ENCODE measurements at regions not wholly inside any gene's neighbourhood (a gene's known extent, or its start where the extent isn't known, plus 50 kb on each side); places are given as distances from the start of the nearest gene placed in this dataset.

DNA sequence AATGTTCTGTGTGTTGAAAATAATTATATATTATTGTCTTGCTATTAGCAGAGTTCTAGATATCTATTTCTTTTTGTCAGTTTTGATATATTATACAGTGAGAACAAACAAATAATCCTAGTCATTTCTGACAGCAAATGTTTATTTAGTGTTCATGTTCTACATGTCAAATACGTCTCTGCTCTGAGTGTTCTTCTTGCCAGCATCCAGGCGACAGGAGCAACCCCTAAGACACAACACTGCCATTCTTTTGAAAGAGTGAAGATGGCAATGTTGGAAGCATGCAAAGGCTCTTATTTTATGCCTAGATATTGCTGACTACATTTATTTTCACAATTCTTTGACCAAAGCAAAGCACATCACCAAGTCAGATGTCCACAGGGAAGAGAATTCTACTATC, 1556.6 kb upstream of the TMEFF2 start:
- H3K27me3 Mint-ChIP-seq (ENCODE audit: low read depth): peaks cover 23% of the 10 kb centered on the region
- ChIA-PET CTCF (no interaction called here), POLR2A (no interaction called here)
- no peak overlapping the region for H3K27ac Mint-ChIP-seq
- TF ChIP-seq TCF7 (CRISPR knock-in tag; IDR thresholded peaks at IDR 0.05; ENCODE audit: low read depth) (no peak), SMAD3 (CRISPR knock-in tag; IDR thresholded peaks at IDR 0.05; ENCODE audit: borderline replicate concordance) (no peak), NFATC4 (CRISPR knock-in tag; IDR thresholded peaks at IDR 0.05) (no peak), RORB (CRISPR knock-in tag; IDR thresholded peaks at IDR 0.05) (no peak), ERG (CRISPR knock-in tag; IDR thresholded peaks at IDR 0.05) (no peak), NR3C1 (CRISPR knock-in tag; conservative IDR thresholded peaks at IDR 0.05; ENCODE audit: low read depth) (no peak), ZBTB21 (CRISPR knock-in tag; IDR thresholded peaks at IDR 0.05; ENCODE audit: borderline replicate concordance) (no peak), CDX4 (CRISPR knock-in tag; IDR thresholded peaks at IDR 0.05; ENCODE audit: borderline replicate concordance) (no peak), CBFB (CRISPR knock-in tag; IDR thresholded peaks at IDR 0.05; ENCODE audit: low read depth) (no peak), EMX1 (CRISPR knock-in tag; IDR thresholded peaks at IDR 0.05) (no peak), ZNF416 (CRISPR knock-in tag; IDR thresholded peaks at IDR 0.05) (no peak)
- no peaks in the 10 kb centered on the region for H3K9me3 Mint-ChIP-seq
- no peaks in the 10 kb centered on the region for H3K36me3 Mint-ChIP-seq
- no peaks in the 10 kb centered on the region for H3K4me1 Mint-ChIP-seq
- no peak for ATAC-seq
- no peak overlapping the region for H3K4me3 Mint-ChIP-seq
- no peak for DNase-seq (ENCODE audit: low spot score)

- POLR2A ChIA-PET: no interaction called here
- H3K36me3 Mint-ChIP-seq: no peaks in the 10 kb centered on the region
Measured at GRCh38 chr2:193749485-193749884, 1554.8 kb upstream of the TMEFF2 start.

GRCh38 chr2:193743089-193743488, 1548.4 kb upstream of the TMEFF2 start:
- H3K4me1 Mint-ChIP-seq: peaks cover 19% of the 10 kb centered on the region
- peak overlapping the region; percentile 30; the same call in 1 of the 2 replicates for H3K27ac Mint-ChIP-seq
- H3K9me3 Mint-ChIP-seq: peaks cover 15% of the 10 kb centered on the region; the same call in 1 of the 2 replicates
- H3K27me3 Mint-ChIP-seq (ENCODE audit: low read depth): peaks cover 93% of the 10 kb centered on the region
- H3K4me3 Mint-ChIP-seq: no peak overlapping the region
- DNase-seq (ENCODE audit: low spot score) (no peak), ATAC-seq (peak; percentile 47)
- ChIA-PET CTCF (no interaction called here), POLR2A (no interaction called here)
- H3K36me3 Mint-ChIP-seq: peaks cover 2% of the 10 kb centered on the region; the same call in 1 of the 2 replicates
- TF ChIP-seq, protein P1, sequence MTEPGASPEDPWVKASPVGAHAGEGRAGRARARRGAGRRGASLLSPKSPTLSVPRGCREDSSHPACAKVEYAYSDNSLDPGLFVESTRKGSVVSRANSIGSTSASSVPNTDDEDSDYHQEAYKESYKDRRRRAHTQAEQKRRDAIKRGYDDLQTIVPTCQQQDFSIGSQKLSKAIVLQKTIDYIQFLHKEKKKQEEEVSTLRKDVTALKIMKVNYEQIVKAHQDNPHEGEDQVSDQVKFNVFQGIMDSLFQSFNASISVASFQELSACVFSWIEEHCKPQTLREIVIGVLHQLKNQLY (CRISPR knock-in tag; IDR thresholded peaks at IDR 0.05): no peak
- no peak for TF ChIP-seq ATF3 (CRISPR knock-in tag; conservative IDR thresholded peaks at IDR 0.05)
- TF ChIP-seq ATF1 (CRISPR knock-in tag; IDR thresholded peaks at IDR 0.05): no peak
- no peak for TF ChIP-seq MXD4 (CRISPR knock-in tag; IDR thresholded peaks at IDR 0.05; ENCODE audit: borderline replicate concordance)
- peak; percentile 99 for TF ChIP-seq ZNF423 (CRISPR knock-in tag; IDR thresholded peaks at IDR 0.05)

More at GRCh38 chr2:193749485-193749884, 1554.8 kb upstream of the TMEFF2 start:
- no peak overlapping the region for H3K27ac Mint-ChIP-seq
- H3K27me3 Mint-ChIP-seq (ENCODE audit: low read depth): peaks cover 41% of the 10 kb centered on the region
- no peaks in the 10 kb centered on the region for H3K4me1 Mint-ChIP-seq
- no peak overlapping the region for H3K4me3 Mint-ChIP-seq
- TF ChIP-seq, protein P2, sequence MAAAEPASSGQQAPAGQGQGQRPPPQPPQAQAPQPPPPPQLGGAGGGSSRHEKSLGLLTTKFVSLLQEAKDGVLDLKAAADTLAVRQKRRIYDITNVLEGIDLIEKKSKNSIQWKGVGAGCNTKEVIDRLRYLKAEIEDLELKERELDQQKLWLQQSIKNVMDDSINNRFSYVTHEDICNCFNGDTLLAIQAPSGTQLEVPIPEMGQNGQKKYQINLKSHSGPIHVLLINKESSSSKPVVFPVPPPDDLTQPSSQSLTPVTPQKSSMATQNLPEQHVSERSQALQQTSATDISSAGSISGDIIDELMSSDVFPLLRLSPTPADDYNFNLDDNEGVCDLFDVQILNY (CRISPR knock-in tag; IDR thresholded peaks at IDR 0.05): no peak
- TF ChIP-seq ETV6 (CRISPR knock-in tag; IDR thresholded peaks at IDR 0.05): no peak
- no peak for TF ChIP-seq ZNF219 (CRISPR knock-in tag; IDR thresholded peaks at IDR 0.05; ENCODE audit: borderline replicate concordance)
- TF ChIP-seq, protein P3, sequence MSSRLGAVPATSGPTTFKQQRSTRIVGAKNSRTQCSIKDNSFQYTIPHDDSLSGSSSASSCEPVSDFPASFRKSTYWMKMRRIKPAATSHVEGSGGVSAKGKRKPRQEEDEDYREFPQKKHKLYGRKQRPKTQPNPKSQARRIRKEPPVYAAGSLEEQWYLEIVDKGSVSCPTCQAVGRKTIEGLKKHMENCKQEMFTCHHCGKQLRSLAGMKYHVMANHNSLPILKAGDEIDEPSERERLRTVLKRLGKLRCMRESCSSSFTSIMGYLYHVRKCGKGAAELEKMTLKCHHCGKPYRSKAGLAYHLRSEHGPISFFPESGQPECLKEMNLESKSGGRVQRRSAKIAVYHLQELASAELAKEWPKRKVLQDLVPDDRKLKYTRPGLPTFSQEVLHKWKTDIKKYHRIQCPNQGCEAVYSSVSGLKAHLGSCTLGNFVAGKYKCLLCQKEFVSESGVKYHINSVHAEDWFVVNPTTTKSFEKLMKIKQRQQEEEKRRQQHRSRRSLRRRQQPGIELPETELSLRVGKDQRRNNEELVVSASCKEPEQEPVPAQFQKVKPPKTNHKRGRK (CRISPR knock-in tag; IDR thresholded peaks at IDR 0.05; ENCODE audit: borderline replicate concordance): no peak
- ATAC-seq (no peak), DNase-seq (ENCODE audit: low spot score) (no peak)
- CTCF ChIA-PET: no interaction called here
- H3K9me3 Mint-ChIP-seq: no peaks in the 10 kb centered on the region

Data from WTC11 (cell line).